ENCODE measurements at regions not wholly inside any gene's neighbourhood (a gene's known extent, or its start where the extent isn't known, plus 50 kb on each side); places are given as distances from the start of the nearest gene placed in this dataset.

- no peak overlapping the region for H3K4me2 ChIP-seq
- no peaks in the 10 kb centered on the region for H3K36me3 ChIP-seq (replicated peaks; ENCODE audit: insufficient read depth, low read depth)
- no peaks in the 10 kb centered on the region for H3K9me2 ChIP-seq (replicated peaks; ENCODE audit: insufficient read depth)
- H3K27ac ChIP-seq = no peak overlapping the region
- H3K4me3 ChIP-seq = no peak overlapping the region
- DNase-seq (ENCODE audit: low spot score) = peak; percentile 13
- H2AFZ ChIP-seq = no peak overlapping the region
- H4K20me1 ChIP-seq (ENCODE audit: insufficient read depth, poor library complexity, severe bottlenecking) = no peaks in the 10 kb centered on the region
- no peaks in the 10 kb centered on the region for H3K79me2 ChIP-seq
- WGBS (ENCODE audit: low lambda C conversion rate, missing lambda C conversion rate) = 53% methylated on average over 3 of the region's 3 CpGs
- H3K9me3 ChIP-seq (ENCODE audit: low read depth) = peaks cover 4% of the 10 kb centered on the region
- TF ChIP-seq CTCF (IDR thresholded peaks at IDR 0.05; ENCODE audit: poor library complexity) = no peak
- no peak for TF ChIP-seq EZH2 (IDR thresholded peaks at IDR 0.05; ENCODE audit: borderline replicate concordance)
- TF ChIP-seq EZH2phosphoT487 (IDR thresholded peaks at IDR 0.05; ENCODE audit: low read depth, severe bottlenecking, unreplicated experiment) = no peak
- H3K4me1 ChIP-seq (ENCODE audit: insufficient read depth) = no peaks in the 10 kb centered on the region
- H3K27me3 ChIP-seq = no peaks in the 10 kb centered on the region
These were observed 150.6 kb upstream of the DUSP21 start for GRCh38 chrX:44693255-44693654.

- TF ChIP-seq CTCF (IDR thresholded peaks at IDR 0.05; ENCODE audit: poor library complexity) = no peak
- Histone ChIP-seq H3K79me2 (no peaks in the 10 kb centered on the region), H3K9me3 (ENCODE audit: low read depth) (peaks cover 4% of the 10 kb centered on the region), H3K4me3 (no peak overlapping the region), H3K27me3 (no peaks in the 10 kb centered on the region), H3K4me1 (ENCODE audit: insufficient read depth) (no peaks in the 10 kb centered on the region), H4K20me1 (ENCODE audit: insufficient read depth, poor library complexity, severe bottlenecking) (no peaks in the 10 kb centered on the region), H3K27ac (no peak overlapping the region), H2AFZ (no peak overlapping the region), H3K4me2 (no peak overlapping the region), H3K9me2 (replicated peaks; ENCODE audit: insufficient read depth) (no peaks in the 10 kb centered on the region), H3K36me3 (replicated peaks; ENCODE audit: insufficient read depth, low read depth) (no peaks in the 10 kb centered on the region)
- 70% methylated on average over 2 of the region's 2 CpGs for WGBS (ENCODE audit: low lambda C conversion rate, missing lambda C conversion rate)
- no peak for DNase-seq (ENCODE audit: low spot score)
These were observed 147.5 kb upstream of the FUNDC1 start for GRCh38 chrX:44690129-44690528.

GRCh38 chrX:44675362-44676024 is 132.8 kb upstream of the FUNDC1 start:
- no peak overlapping the region for H2AFZ ChIP-seq

More at GRCh38 chrX:44675362-44676024, 132.8 kb upstream of the FUNDC1 start:
- Histone ChIP-seq H3K27me3 (no peaks in the 10 kb centered on the region), H3K79me2 (no peaks in the 10 kb centered on the region), H3K4me3 (no peak overlapping the region), H3K36me3 (replicated peaks; ENCODE audit: insufficient read depth, low read depth) (no peaks in the 10 kb centered on the region), H3K9me3 (ENCODE audit: low read depth) (no peaks in the 10 kb centered on the region), H4K20me1 (ENCODE audit: insufficient read depth, poor library complexity, severe bottlenecking) (no peaks in the 10 kb centered on the region), H3K9me2 (replicated peaks; ENCODE audit: insufficient read depth) (no peaks in the 10 kb centered on the region), H3K27ac (no peak overlapping the region), H3K4me1 (ENCODE audit: insufficient read depth) (no peaks in the 10 kb centered on the region), H3K4me2 (no peak overlapping the region)
- WGBS (ENCODE audit: low lambda C conversion rate, missing lambda C conversion rate) = 82% methylated on average over 10 of the region's 10 CpGs
- peak; percentile 19 for DNase-seq (ENCODE audit: low spot score)
- TF ChIP-seq EZH2 (IDR thresholded peaks at IDR 0.05; ENCODE audit: borderline replicate concordance) = no peak
- TF ChIP-seq CTCF (IDR thresholded peaks at IDR 0.05; ENCODE audit: poor library complexity) = no peak
- TF ChIP-seq EZH2phosphoT487 (IDR thresholded peaks at IDR 0.05; ENCODE audit: low read depth, severe bottlenecking, unreplicated experiment) = no peak

All from hepatocyte (in vitro differentiated cells).